ENCODE measurements at regions not wholly inside any gene's neighbourhood (a gene's known extent, or its start where the extent isn't known, plus 50 kb on each side); places are given as distances from the start of the nearest gene placed in this dataset.

DNA sequence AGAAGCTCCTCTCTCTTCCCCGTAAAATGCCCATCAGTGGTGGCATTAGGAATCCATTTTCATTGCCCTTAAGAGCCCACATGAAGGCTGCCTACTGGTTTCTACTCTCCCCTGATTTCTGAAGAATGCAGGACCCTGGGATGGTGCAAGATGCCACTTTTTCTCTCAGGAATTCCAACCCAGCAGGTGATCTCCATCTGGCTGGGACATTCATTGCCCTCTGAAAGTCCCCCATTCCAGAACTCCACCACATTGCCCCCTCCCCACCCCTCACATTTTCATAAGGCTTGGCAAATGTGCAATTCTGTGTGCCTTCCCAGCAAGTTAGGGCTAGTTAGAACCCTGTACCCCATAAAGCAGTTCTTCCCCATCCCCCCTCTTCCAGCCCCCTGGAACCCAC is 88.0 kb downstream of the BANF2 start:
- WGBS, 5 donors: 95 to 100% (median 96%) methylated on average over 1 of the region's 1 CpG

DNA sequence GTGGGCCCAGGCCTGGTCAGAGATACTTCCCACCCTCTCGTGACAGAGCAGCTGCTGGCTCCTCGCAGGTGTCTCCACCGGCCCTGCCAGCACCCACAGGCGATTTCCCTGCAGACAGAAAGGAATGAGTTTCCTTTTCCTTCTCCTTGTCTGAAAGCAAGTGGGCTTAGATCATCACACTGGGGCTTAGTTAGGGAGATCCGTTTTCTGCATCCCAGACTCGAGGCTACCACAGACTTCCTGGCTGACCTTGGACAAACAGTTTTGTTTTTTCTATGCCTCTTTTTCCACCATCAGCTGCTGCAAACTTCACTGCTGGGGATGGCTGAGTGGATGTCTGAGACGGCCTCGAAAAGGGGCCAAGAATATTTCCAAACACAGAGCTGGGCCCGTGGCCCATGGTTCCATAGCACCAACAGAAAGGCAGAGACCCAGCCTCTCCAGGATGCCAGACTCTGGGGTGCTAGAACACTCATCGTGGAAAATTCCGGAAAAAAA is 86.5 kb downstream of the BANF2 start:
- Histone ChIP-seq H3K9me3 (no peaks in the 10 kb centered on the region), H3K27ac (peak overlapping the region in 3 of 5 donors; percentile 18 to 33 (median 20)), H3K27me3 (no peaks in the 10 kb centered on the region), H3K4me1 (peaks cover 0 to 11% (median 3%) of the 10 kb centered on the region in 4 donors), H3K36me3 (no peaks in the 10 kb centered on the region), H3K4me3 (no peak overlapping the region)
- TF ChIP-seq POLR2A (IDR thresholded peaks at IDR 0.05): no peak
- TF ChIP-seq EP300 (IDR thresholded peaks at IDR 0.05): no peak
- TF ChIP-seq, protein P1, sequence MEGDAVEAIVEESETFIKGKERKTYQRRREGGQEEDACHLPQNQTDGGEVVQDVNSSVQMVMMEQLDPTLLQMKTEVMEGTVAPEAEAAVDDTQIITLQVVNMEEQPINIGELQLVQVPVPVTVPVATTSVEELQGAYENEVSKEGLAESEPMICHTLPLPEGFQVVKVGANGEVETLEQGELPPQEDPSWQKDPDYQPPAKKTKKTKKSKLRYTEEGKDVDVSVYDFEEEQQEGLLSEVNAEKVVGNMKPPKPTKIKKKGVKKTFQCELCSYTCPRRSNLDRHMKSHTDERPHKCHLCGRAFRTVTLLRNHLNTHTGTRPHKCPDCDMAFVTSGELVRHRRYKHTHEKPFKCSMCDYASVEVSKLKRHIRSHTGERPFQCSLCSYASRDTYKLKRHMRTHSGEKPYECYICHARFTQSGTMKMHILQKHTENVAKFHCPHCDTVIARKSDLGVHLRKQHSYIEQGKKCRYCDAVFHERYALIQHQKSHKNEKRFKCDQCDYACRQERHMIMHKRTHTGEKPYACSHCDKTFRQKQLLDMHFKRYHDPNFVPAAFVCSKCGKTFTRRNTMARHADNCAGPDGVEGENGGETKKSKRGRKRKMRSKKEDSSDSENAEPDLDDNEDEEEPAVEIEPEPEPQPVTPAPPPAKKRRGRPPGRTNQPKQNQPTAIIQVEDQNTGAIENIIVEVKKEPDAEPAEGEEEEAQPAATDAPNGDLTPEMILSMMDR (IDR thresholded peaks at IDR 0.05): no peak
- no peak for TF ChIP-seq POLR2AphosphoS5 (IDR thresholded peaks at IDR 0.05)
- intact Hi-C loops (cut with DNase I; ENCODE audit: low total_unique reads): no loop called here
- peak in 1 of 2 donors; percentile 70 for DNase-seq
- 44 to 64% (median 59%) methylated on average over 10 to 11 of the region's 11 CpGs for WGBS, 5 donors

More for the DNA sequence above, 88.0 kb downstream of the BANF2 start:
- Histone ChIP-seq H3K4me3 (no peak overlapping the region), H3K9me3 (no peaks in the 10 kb centered on the region), H3K27me3 (no peaks in the 10 kb centered on the region), H3K4me1 (peaks cover 0 to 11% (median 3%) of the 10 kb centered on the region in 4 donors), H3K36me3 (no peaks in the 10 kb centered on the region), H3K27ac (no peak overlapping the region)
- DNase-seq: no peak
- no peak for TF ChIP-seq POLR2A (IDR thresholded peaks at IDR 0.05)
- TF ChIP-seq POLR2AphosphoS5 (IDR thresholded peaks at IDR 0.05): no peak
- TF ChIP-seq, protein P1 (IDR thresholded peaks at IDR 0.05): no peak
- TF ChIP-seq EP300 (IDR thresholded peaks at IDR 0.05): no peak
- intact Hi-C loops (cut with DNase I; ENCODE audit: low total_unique reads): no loop called here

All from stomach (tissue), 8 donors.